Stimulated activated CD8-positive, alpha-beta memory T cell treated with anti-CD3 and anti-CD28 coated beads, Interleukin-15, amount 100 ng/mL, for 24 hours (primary cell): ENCODE measurements at regions not wholly inside any gene's neighbourhood (a gene's known extent, or its start where the extent isn't known, plus 50 kb on each side); places are given as distances from the start of the nearest gene placed in this dataset.

Experiments
- DNase-seq: peaks from one replicate; pipeline ENCODE4 v3.0.0-alpha.2; 2020; ENCODE audit warnings: low read depth

DNA sequence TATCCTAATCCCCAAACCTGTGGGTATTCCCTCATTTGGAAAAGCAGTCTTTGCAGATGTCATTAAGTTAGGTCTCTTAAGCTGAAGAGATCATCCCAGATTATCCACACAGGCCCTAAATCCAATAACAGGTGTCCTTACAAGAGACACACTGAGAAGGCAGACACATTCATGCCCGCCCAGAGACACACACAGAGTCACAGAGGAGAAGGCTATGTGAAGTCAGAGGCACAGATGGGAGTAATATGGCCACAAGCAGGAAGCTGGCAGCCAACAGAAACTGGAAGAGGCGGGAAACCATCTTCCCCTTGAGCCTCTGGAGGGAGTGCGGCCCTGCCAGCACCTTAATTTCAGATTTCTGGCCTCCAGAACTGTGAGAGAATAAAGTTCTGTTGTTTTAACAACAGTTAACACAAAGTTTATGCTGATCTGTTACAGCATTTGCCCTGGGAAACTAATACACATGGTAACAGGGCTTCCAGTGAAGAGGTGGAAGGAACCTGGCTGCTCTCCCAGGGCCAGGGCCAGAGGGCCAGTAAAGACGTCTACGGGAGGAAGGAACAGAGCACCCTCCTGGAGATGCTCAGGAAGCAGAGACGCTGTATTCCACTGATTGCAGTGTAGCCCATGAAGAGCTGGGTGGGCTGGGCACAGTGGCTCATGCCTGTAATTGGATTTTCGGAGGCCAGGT, 217.5 kb downstream of the GLI2 start:
- DNase-seq, result no peak

DNA sequence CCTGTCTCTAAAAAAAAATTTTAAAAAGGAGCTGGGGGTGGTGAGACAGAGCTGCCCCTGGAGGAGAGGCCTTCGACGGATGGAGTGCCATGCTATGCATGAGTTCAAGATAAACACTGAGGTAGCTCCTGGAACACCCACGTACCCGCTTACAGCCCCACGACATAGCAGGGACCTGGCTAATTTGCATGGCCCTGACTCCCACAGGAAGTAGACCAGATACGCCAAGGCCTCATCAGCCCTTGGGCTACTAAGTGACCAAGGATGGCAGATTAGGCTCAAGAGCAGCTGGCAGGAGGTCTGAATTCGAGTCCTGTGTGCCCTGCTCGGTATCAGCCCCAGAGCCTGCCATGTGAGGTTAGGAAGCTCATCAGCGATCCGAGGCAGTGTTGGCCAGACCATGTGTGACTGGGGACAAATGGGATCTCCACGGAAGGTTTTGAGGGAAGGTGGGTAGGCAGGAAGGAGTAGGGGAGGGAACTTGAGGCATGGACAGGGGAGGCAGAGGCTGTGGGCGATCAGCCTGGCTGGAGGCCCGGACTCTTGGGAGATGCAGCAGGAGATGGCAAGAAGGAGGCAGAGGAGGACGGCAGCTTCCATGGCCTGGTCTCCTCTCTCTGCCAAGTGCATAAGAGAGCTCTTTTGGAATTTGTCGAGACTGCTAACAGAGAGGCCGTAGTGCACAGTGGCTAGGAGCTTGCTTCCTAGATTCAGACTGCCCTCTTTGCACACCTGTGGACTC, 218.3 kb downstream of the GLI2 start:
- no peak for DNase-seq

DNA sequence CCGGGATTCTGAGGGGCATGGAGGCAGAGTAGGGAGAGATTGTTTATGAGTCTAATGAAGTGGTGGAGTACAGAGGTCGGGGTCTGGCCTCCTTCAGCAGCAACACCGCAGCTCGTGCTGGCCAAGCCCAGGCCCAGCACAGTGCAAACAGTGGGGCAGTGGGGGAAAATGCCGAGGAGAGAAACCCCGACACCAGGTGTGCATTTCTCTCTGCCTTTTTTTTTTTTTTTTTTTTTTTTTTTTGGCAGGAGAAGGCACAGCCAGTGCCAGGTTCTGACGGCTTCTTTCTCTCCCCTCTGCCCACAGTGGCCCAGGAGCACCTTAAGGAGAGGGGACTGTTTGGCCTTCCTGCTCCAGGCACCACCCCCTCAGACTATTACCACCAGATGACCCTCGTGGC, 219.3 kb downstream of the GLI2 start:
- no peak for DNase-seq

DNA sequence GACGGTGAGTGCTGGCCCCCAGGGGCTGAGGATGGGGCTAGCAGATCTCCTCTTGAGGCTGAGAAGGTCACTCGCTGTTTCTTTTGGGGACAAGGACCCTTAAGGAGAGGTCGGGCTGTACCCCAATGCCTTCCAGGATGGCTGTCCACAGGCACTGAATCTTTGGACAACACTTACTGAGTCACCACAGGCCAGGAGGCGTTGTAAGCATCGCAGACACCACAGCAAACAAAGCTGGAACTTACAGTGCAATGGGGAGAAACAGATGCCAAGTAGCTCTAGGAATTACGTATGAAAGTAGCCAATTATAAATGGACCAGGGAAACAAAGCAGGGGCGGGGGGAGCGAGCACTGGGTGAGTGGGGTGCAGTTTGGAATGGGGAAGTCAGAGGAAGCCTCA, 219.8 kb downstream of the GLI2 start:
- no peak for DNase-seq

DNA sequence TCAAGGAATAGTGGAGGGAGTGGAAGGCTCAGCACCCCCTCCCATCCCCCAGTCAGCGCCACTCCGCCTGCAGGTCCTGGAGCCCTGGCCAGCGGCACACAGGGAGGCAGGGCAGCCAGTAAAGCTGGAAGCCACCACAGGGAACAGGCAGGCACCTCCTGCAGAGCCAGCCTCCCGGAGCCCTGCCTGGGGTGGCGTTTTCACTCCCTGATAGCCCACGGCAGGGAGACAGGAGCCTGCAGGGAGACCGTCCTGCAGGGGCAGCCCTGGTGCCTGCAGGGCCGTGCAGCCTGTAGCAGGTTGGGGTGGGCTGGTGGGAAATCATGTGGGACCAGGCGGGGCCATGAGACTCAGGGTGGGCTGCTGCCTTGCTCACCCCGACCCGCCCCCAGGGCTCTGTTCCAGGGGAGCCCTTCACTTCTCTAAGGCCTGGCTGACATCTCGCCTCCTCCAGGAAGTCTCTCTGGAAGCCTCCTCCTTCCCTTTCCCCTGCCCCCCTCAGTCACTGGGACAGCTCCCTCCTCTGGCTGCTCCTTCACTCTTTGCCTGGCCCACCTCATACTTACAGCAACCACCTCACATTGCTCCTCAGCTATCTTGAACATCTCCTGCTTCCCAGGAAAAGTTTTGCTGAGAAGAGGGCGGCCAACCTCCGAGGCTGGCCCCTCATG, 221.0 kb downstream of the GLI2 start:
- no peak for DNase-seq

DNA sequence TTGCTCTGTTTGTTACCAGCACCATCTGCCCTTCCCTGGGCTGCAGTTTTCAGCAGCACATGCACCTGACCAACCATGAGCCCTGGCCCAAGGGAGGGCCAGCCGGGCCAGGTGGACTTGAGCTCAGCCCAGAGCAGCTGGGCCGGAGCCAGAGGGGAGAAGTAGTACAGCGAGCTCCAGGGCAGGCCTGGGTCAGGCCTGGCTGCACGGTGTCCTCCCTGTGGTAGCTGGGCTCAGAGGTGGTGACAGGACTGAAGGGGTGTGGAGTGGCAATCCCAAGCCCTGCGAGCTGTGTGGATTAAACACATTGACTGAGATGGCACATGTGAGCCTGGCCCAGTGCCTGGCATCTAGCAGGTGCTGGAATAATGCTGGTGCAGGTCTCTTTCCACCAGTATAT, 222.2 kb downstream of the GLI2 start:
- DNase-seq, result no peak

DNA sequence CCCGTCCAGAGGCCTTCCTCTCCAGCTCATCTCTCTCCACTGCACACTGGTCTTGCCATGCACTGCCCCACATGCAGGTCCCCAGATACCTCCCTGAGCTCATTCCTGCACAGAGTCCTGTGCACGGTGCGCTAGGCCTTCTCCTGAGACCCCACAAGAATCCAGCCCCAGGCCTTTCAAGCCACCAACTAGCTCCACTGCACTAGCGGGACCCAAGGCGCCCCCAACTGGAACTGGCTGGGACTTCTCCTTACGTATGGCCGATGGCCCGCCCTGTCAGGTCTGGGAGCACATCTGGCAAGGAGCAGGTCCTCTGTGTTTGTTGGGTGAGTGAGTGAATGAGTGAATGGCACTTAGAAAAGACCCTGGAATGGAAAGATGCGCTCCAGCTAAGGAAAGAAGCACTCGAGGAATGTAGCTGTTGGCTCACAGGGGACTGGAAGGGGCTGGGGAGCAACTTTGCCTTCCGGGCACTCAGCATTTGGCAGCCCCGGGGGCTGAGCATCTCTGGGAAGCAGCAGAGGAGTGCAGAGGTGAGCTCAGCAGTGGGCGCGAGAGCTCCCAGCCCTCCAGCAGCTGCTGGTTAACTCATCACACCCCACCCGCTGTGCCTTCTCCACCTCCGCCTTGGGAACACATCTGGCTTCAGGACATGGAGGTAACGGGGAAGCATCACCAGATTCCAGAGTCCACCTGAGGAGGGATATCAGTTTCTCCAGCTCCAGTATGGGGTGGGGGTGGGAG, 223.1 kb downstream of the GLI2 start:
- DNase-seq, result no peak

DNA sequence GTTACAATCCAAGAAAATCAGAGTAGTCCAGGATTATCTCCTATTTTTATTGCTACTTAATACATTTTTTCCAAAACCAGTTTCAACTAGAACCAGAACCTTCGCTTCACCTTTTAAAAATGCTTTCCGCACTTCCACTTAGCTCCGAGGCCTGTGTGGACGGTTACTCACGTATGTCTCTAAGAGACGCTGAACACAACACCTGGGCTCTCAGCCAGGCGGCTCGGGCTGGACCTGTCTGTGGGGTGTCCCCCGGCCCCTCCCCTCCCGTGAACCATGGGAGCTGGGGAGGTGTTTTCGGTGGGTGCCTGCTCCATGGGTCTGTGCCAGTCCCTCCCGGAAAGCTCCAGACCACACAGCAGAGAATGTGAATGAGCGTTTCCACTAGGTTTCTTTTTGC, 223.8 kb downstream of the GLI2 start:
- DNase-seq, result no peak

DNA sequence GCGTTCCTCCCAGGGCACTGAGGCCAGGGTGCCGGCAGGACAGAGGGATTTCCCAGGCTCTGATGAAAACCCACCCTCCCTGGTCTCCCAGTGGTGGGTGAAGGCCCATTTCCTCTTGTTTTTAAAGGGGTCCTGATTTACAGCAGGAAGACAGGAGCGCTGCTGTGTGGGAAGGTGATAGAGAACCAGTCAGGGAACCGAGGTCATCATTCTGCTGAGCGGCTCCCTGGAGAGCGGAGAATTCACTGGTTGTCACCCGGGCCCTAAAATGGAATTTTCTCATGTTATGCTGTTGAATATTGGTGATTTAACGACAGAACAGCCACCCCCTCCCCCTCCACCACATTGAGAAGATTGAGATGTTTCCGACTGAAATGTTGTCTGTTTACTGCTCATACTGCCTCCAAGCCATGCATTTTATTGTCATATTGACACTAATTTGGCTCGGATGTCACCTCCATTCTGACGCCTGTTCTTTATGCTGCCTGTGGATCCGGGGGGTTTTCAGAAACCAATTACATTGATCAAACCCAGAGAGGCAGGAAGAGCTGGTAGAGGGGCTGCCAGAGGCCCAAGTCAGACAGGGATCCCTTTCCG, 225.2 kb downstream of the GLI2 start:
- no peak for DNase-seq

DNA sequence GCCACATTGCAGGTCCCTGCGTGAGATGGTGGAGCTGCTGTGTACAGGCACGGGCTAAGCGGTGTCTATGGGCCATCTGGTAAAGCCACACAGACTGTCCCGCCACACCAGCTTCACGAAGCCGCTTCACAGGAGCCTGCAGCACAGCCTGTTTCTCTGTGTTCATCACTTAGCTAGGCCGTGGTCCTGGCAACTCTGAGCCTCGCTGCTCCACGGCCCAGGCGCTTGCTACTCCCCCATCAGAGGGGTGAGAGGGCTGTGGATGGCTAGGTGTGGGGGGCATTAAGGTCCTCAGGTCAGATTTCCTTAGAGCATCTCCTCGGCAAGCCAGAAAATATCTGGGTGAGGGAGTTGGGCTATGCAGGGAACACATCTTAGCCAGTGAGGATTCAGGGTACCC, 225.7 kb downstream of the GLI2 start:
- DNase-seq, result no peak

DNA sequence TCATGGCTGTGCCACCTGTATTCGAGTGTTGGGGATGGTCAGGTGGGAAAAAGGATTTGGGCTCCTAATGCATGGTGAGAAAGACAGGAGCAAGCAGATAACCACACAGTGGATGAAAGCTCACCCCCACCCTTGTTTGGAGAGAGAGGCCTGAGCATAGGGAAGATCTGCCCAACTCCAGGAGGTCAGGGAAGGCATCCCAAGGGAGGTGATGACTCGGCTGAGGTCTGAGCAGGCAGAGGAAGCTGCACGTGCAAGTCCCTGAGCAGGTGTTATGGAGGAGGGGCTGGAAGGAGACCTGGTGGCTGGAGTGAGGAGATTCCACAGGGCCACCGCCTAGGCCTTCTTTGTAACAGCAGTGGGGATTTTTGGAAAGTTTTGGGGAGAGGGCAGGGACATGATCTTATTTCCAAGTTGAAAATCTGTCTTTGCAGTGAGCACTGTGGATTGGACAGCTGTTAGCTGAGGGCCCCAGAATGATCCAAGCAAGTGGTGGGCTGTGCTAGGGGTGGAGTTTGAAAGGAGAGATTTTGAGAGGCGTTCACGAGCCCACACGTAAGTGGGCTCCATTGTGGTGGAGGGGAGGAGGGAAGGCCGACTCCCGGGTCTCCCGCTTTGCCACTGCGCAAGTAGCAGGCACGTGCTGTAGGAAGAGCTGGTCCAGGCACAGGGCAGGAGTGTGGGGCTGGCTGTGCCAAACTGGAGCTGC, 228.5 kb downstream of the GLI2 start:
- no peak for DNase-seq

DNA sequence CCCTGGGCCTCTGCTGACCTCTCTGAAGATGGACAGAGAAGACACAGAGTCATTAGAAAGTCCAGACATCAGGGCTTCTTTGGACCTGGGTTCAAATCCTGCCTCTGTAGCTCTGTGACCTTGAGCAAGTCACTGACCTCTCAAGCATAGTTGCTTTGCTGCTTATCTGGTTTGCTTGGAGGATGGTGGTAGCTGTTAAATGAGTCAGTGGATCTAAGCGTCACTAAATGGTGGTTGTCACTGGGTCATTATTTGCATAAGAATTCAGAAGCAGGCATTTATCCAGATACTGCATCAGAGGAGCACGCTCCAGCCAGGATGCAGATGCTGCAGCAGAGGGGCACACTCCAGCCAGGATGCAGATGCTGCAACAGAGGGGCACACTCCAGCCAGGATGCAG, 229.2 kb downstream of the GLI2 start:
- no peak for DNase-seq

DNA sequence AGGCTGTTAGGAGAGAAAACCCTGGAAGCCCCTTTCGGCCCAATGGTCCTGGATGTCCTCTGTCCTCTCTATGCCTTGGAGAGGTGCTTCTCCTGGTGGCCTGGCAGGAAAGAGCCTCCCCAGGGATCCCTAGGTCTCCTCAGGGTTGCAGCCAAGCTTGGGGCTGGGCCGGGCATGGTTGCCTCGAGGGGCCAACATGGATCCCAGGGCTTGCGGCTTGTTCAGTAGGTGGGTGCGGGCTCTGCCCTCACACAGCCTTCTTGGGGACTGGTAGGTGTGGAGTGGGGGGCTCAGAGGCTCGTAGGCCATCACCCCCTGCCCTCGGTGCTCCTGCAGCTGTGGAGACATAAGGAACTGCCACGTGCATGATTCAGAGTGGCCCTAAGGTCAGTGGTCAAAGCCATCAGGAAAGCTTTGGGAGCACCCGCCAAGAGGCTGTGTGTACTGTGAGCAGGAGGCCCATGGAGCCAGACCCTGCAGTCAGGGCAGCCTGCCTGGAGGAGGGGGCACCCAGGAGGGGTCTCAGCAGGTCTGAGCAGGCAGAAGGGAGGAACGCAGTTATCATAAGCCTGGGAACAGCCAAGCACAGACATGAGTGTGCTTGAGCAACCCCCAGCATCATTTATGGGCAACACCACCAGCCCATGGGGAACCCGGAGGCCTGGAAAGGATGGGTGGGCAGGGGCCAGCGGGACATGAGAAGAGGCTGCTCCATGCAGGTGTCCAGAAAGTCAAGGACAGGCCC, 231.0 kb downstream of the GLI2 start:
- no peak for DNase-seq

DNA sequence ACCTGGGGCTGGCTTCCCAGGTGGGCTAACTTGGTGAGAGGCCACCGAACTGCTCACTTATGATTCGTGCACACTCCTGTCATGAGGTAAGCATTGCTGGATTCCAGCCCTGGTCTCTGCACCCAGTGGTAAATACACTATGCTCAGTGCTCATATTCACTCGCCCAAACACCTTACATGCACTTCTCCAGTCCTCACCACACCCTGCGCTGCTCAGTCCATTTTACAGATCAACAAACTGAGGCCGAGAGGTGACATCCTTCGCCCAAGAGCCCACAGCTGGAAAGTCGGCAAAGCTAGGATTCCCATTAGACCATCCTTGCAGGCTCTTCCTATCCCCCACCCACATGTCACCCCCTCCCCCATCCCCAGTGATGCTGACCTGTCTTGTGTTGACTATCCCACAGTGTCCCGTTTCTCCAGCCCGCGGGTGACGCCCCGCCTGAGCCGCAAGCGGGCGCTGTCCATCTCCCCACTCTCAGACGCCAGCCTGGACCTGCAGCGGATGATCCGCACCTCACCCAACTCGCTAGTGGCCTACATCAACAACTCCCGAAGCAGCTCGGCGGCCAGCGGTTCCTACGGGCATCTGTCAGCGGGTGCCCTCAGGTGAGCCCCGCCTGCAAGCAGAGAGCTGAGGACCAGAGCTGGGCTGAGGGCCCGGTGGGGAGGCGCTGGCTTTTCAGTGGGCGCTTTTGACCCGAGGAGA, 232.8 kb downstream of the GLI2 start:
- no peak for DNase-seq

DNA sequence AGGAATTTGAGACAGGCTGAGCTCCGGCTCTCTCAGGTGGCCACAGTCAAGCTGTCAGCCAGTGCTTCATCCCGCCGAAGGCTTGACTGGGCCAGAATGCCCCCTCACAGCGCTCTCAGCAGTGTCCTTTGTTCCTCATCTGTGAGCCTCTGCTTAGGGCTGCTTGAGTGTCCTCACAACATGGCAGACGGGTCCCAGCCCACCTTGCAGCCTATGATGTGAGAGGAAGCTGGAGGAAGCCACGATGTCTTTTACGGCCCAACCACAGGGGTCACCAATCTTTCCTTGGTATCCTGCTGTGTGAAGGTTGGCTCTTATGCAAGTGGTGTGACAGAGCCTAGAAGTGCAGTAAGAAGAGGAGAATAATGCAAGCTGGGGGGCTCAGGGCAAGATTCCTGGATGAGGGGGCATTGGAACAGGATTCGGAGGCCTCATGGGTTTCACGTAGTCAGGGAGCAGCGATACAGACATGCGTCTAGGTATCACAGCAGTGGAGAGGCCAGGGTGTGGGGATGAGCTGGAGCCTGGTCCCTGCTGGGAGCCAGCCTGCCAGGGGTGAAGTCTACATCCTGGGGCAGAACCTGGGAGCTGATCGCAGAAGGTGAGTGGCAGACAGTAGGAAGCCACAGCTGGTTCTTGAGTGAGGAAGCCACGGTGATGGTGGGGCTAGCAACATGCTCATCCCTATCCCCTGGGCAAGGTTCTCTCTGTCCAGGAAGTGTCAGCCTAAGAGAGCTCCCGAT, 234.1 kb downstream of the GLI2 start:
- no peak for DNase-seq

DNA sequence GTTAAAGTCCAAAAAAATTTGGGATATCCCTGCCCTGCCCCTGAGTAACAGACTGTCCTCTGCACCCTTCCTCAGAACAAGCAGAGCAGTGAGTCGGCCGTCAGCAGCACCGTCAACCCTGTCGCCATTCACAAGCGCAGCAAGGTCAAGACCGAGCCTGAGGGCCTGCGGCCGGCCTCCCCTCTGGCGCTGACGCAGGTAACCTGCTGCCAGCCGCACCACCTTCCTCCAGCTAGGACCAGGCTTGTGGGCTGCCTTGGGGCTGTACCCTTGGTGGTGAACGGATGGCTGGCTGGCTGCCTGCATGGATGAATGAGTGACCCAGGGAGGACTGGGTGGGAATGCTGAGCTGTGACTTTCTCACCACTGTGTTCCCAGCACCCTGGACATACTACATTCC, 236.2 kb downstream of the GLI2 start:
- no peak for DNase-seq

DNA sequence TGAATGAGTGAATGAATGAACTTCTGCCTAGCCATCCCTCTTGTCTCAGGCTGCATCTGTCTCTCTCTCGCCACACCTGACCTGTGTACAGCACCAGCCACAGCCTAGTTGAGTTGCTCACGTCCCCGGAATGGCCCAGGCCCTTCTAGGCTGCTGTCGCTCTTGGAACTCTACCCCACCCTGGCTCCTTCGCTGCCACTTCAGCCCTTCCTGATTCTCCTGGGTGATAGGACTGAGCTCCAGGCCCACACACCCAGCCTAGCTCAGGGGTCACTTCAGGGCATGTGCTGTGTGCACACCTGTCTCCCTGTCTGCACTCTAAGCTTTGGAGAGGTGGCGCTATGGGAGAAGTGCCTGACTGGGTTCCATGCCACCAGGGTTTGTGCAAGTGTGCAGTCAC, 236.6 kb downstream of the GLI2 start:
- no peak for DNase-seq

DNA sequence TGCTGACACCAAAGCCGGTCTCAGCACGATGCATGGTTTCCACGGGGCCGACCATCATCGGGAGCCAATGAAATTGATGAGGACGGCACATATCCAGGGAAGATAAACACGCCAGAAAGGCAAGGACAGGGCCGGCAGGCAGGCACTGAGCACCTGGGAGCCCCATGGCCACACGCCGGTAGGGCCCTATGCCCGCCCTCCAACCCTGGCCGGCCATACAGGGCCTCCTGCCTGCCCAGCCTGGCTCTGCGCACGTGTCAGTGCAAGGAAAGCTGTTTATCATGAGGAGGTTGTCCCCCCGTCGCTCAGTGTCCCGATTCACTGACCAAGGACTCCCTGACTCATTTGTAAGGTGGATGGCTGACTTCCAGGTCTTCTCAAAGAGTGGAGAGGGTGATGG, 237.5 kb downstream of the GLI2 start:
- DNase-seq, result no peak

DNA sequence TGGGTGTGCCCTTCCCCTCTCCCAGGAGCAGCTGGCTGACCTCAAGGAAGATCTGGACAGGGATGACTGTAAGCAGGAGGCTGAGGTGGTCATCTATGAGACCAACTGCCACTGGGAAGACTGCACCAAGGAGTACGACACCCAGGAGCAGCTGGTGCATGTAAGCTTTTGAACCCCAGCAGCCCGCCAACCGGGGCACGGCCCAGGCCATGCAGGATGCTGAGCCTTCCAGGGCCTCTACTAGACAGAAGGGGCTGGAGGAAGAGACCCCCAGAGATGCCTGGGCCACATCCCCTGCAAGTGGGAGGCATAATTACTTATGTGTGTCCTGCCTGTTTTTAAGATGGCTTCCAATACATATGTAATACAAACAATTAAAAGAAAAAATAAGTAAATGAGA, 239.3 kb downstream of the GLI2 start:
- DNase-seq, result no peak
